MM.1S (cell line): ENCODE measurements at regions not wholly inside any gene's neighbourhood (a gene's known extent, or its start where the extent isn't known, plus 50 kb on each side); places are given as distances from the start of the nearest gene placed in this dataset.
"Not testable (repeated sequence)": the region's sequence is repeated elsewhere in the genome, so short reads cannot be mapped to it uniquely, and the experiment has no call there.

Source experiments
- EZH2 ChIP-seq: fragments of 300-600 bp; sonication (generic); optimal IDR thresholded peaks from 2 replicates; pipeline ENCODE3; 2017; ENCODE audit warnings: low read depth, mild to moderate bottlenecking, antibody characterized with exemption, low read length, mixed read lengths
- EZH2phosphoT487 ChIP-seq: fragments of 300-600 bp; sonication (generic); IDR thresholded peaks from 2 replicates; pipeline ENCODE4 v1.6.1; 2018; ENCODE audit warnings: antibody characterized with exemption, low read length
- TF ChIP-seq, protein P1 (sequence below): fragments of 300-600 bp; sonication (generic); IDR thresholded peaks from 2 replicates; pipeline ENCODE4 v1.5.1; 2016; ENCODE audit warnings: antibody characterized with exemption, low read length, mixed read lengths

DNA sequence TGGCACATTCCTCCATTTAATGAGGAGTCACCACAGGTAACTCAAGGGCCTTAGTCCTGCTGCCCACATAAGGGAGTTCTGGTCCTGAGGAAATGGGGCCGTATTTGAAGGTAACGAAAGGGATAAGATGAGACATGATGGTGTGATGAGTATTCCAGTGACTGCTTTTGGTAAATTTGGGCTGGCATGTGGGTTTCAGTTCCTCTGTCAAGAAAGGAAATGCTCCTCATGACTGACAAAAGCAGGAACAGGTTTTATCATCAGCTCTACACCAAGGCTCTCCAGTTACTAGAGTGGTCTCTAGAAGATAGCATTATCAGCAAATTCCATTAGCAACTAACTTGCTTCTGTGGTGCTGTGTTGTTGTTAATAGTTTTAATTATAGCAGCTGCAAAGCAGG is 161.8 kb upstream of the PTPN20 start:
- TF ChIP-seq, protein P1, sequence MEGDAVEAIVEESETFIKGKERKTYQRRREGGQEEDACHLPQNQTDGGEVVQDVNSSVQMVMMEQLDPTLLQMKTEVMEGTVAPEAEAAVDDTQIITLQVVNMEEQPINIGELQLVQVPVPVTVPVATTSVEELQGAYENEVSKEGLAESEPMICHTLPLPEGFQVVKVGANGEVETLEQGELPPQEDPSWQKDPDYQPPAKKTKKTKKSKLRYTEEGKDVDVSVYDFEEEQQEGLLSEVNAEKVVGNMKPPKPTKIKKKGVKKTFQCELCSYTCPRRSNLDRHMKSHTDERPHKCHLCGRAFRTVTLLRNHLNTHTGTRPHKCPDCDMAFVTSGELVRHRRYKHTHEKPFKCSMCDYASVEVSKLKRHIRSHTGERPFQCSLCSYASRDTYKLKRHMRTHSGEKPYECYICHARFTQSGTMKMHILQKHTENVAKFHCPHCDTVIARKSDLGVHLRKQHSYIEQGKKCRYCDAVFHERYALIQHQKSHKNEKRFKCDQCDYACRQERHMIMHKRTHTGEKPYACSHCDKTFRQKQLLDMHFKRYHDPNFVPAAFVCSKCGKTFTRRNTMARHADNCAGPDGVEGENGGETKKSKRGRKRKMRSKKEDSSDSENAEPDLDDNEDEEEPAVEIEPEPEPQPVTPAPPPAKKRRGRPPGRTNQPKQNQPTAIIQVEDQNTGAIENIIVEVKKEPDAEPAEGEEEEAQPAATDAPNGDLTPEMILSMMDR: not testable (repeated sequence)
- TF ChIP-seq EZH2, EZH2phosphoT487: not testable (repeated sequence)
